ENCODE measurements at regions not wholly inside any gene's neighbourhood (a gene's known extent, or its start where the extent isn't known, plus 50 kb on each side); places are given as distances from the start of the nearest gene placed in this dataset.

DNA sequence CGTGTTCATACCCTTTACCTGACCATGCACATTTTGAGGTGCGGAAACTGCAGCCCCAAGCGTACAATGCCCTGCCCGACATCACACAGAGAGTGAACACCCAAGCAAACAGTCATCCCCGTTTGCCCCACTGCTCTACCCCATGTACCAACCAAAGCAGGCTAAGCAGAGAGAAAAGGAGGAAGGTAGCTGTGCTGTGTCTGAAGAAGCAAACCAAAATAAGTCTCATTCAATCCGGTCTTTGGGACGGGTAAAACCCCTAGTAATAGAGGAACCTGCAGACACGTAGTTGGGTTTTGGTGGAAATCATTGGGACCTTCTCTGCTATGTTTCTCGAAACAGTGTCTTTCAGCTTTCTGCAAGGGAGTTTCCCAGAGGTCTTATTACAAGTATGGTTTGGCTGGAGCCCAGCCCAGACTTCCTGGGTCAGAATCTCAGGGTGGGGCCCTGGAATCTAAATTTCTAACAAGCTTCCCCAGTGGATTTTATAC is 164.6 kb upstream of the HES1 start:
- TF ChIP-seq, protein P1, sequence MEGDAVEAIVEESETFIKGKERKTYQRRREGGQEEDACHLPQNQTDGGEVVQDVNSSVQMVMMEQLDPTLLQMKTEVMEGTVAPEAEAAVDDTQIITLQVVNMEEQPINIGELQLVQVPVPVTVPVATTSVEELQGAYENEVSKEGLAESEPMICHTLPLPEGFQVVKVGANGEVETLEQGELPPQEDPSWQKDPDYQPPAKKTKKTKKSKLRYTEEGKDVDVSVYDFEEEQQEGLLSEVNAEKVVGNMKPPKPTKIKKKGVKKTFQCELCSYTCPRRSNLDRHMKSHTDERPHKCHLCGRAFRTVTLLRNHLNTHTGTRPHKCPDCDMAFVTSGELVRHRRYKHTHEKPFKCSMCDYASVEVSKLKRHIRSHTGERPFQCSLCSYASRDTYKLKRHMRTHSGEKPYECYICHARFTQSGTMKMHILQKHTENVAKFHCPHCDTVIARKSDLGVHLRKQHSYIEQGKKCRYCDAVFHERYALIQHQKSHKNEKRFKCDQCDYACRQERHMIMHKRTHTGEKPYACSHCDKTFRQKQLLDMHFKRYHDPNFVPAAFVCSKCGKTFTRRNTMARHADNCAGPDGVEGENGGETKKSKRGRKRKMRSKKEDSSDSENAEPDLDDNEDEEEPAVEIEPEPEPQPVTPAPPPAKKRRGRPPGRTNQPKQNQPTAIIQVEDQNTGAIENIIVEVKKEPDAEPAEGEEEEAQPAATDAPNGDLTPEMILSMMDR (IDR thresholded peaks at IDR 0.05), result no peak
- no peak for TF ChIP-seq POLR2A (IDR thresholded peaks at IDR 0.05)
